H1 (cell line): ENCODE measurements at regions not wholly inside any gene's neighbourhood (a gene's known extent, or its start where the extent isn't known, plus 50 kb on each side); places are given as distances from the start of the nearest gene placed in this dataset.

Experiments
- ATF3 ChIP-seq: IDR thresholded peaks from 2 replicates; pipeline ENCODE4 v1.6.1; 2011; ENCODE audit warnings: low read depth, mild to moderate bottlenecking, low read length; ENCODE audit not compliant: insufficient read depth
- CREB1 ChIP-seq: IDR thresholded peaks from 2 replicates; pipeline ENCODE4 v1.6.1; 2012; ENCODE audit warnings: inconsistent platforms
- HDAC6 ChIP-seq: IDR thresholded peaks from one replicate; pipeline ENCODE4 v1.7.1; 2012; ENCODE audit warnings: low read depth, mild to moderate bottlenecking, inconsistent platforms, low read length, moderate library complexity
- JUND ChIP-seq: IDR thresholded peaks from 2 replicates; pipeline ENCODE4 v1.6.1; 2011; ENCODE audit warnings: mild to moderate bottlenecking, improper control_type of control experiment, low read length
- KDM5A ChIP-seq: fragments of 200-600 bp; IDR thresholded peaks from 2 replicates; pipeline ENCODE4 v1.7.1; 2012; ENCODE audit warnings: mild to moderate bottlenecking, low read length, inconsistent platforms, mixed read lengths

- TF ChIP-seq ATF3 (no peak), CREB1 (no peak), JUND (no peak), KDM5A (no peak), HDAC6 (no peak)
These were observed 65.4 kb upstream of the SLC1A1 start (continued) for GRCh38 chr9:4424891-4425290.
